Sigmoid colon (tissue), 6 donors: ENCODE measurements at regions not wholly inside any gene's neighbourhood (a gene's known extent, or its start where the extent isn't known, plus 50 kb on each side); places are given as distances from the start of the nearest gene placed in this dataset.

Experiments used
- DNase-seq: peaks from one replicate; pipeline ENCODE4 v3.0.0-alpha.2; 2019
- H3K27ac ChIP-seq, 4 donors: fragments of 200-600 bp; sonication (generic); one replicate each; pipeline ENCODE4 v1.5.1; 2016 to 2019; ENCODE audit warnings: mild to moderate bottlenecking in 1 of 4
- H3K27me3 ChIP-seq, 3 donors: fragments of 200-600 bp; sonication (generic); one replicate each; pipeline ENCODE4 v1.5.1; 2019; ENCODE audit warnings: mild to moderate bottlenecking in 1 of 3
- H3K36me3 ChIP-seq, 4 donors: fragments of 200-600 bp; sonication (generic); one replicate each; pipeline ENCODE4 v1.5.1; 2016 to 2019
- H3K4me1 ChIP-seq, 4 donors: fragments of 200-600 bp; sonication (generic); one replicate each; pipeline ENCODE4 v1.5.1; 2017 to 2019
- H3K4me3 ChIP-seq, 4 donors: fragments of 200-600 bp; sonication (generic); one replicate each; pipeline ENCODE4 v1.5.1; 2017 to 2019; ENCODE audit warnings: mild to moderate bottlenecking in 2 of 4, moderate library complexity in 1 of 4
- H3K9me3 ChIP-seq, 4 donors: fragments of 200-600 bp in 3 of 4; sonication (generic) in 3 of 4; one replicate each; pipeline versions ENCODE4 v1.5.1 to v1.6.1; 2013 to 2019
- EP300 ChIP-seq, 4 donors: sonication (generic); formaldehyde crosslinking; IDR thresholded peaks; one replicate each; pipeline ENCODE4 v1.6.1; 2017; ENCODE audit warnings: antibody characterized with exemption in 4 of 4
- POLR2A ChIP-seq, 2 donors: fragments of 450-650 bp; IDR thresholded peaks; one replicate each; pipeline ENCODE4 v1.6.1; 2016; ENCODE audit warnings: antibody characterized with exemption in 2 of 2, mild to moderate bottlenecking in 2 of 2, moderate library complexity in 2 of 2
- POLR2AphosphoS5 ChIP-seq, 4 donors: sonication (generic); formaldehyde crosslinking; IDR thresholded peaks; one replicate each; pipeline ENCODE4 v1.6.1; 2017; ENCODE audit warnings: antibody characterized with exemption in 4 of 4
- WGBS, 2 donors: extraction: QIAGEN DNeasy Blood & Tissue Kit; methylation state at CpG; one replicate each; pipeline ENCODE4 v1.1.7; 2013; 5-methylcytosine and 5-hydroxymethylcytosine counted together
- intact Hi-C: fragments of 100-400 bp; cut with DNase I; formaldehyde crosslinking; loops from one replicate; pipeline ENCODE4 v1.15.1; 2023
- TF ChIP-seq, protein P1 (sequence below), 4 experiments: fragments of 450-650 bp in 3 of 4; fragments of 200-600 bp in 1 of 4; IDR thresholded peaks; one replicate each; pipeline ENCODE4 v1.5.1; 2016 to 2019; ENCODE audit warnings: antibody characterized with exemption in 4 of 4, mild to moderate bottlenecking in 3 of 4, moderate library complexity in 2 of 4
- donor health status: healthy with polysubstance abuse.
- donor health status: healthy.

DNA sequence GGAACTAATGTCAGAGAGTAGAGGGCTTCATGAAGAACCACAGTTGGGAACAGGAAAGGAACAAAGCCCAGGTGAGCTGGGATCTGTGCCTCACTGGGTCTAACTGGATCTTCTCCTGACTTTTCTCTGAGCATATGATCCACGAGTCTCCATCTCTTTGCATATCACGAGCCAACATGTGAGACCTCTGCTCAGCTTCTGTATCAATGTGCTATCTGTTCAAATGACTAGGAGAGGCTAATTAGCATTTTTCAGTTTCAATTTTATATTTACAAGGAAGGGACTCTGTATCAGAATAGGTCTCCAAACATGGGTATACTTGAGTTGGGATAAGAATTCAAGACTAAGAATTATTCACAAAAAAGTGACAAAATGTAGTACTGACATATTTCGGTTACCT, 73.8 kb upstream of the SGCD start:
- WGBS, 2 donors: 79 to 89% methylated on average over 3 of the region's 3 CpGs
- DNase-seq: no peak
- Histone ChIP-seq H3K36me3 (no peaks in the 10 kb centered on the region), H3K27me3 (no peaks in the 10 kb centered on the region), H3K4me3 (no peak overlapping the region), H3K27ac (no peak overlapping the region), H3K9me3 (no peaks in the 10 kb centered on the region), H3K4me1 (no peaks in the 10 kb centered on the region)
- intact Hi-C loops: no loop called here
- TF ChIP-seq POLR2AphosphoS5 (IDR thresholded peaks at IDR 0.05) (no peak), POLR2A (IDR thresholded peaks at IDR 0.05) (no peak), EP300 (IDR thresholded peaks at IDR 0.05) (no peak)
- TF ChIP-seq, protein P1, sequence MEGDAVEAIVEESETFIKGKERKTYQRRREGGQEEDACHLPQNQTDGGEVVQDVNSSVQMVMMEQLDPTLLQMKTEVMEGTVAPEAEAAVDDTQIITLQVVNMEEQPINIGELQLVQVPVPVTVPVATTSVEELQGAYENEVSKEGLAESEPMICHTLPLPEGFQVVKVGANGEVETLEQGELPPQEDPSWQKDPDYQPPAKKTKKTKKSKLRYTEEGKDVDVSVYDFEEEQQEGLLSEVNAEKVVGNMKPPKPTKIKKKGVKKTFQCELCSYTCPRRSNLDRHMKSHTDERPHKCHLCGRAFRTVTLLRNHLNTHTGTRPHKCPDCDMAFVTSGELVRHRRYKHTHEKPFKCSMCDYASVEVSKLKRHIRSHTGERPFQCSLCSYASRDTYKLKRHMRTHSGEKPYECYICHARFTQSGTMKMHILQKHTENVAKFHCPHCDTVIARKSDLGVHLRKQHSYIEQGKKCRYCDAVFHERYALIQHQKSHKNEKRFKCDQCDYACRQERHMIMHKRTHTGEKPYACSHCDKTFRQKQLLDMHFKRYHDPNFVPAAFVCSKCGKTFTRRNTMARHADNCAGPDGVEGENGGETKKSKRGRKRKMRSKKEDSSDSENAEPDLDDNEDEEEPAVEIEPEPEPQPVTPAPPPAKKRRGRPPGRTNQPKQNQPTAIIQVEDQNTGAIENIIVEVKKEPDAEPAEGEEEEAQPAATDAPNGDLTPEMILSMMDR (IDR thresholded peaks at IDR 0.05): no peak

DNA sequence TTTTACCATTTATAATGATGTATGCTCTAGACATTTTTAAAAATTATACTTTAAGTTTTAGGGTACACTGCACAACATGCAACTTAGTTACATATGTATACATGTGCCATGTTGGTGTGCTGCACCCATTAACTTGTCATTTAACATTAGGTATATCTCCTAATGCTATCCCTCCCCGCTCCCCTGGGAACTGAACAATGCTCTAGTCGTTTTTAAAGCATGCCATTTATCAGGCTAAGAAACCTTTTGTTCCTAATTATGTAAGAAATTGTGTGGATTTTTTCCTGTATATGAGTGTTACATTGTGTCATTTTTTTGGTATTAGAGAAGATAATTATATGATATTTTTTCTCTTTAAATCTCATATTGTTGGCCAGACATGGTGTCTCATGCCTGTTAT, 72.8 kb upstream of the SGCD start:
- Histone ChIP-seq H3K4me1 (no peaks in the 10 kb centered on the region), H3K36me3 (no peaks in the 10 kb centered on the region), H3K27me3 (no peaks in the 10 kb centered on the region), H3K4me3 (no peak overlapping the region), H3K9me3 (no peaks in the 10 kb centered on the region), H3K27ac (no peak overlapping the region)
- TF ChIP-seq EP300 (IDR thresholded peaks at IDR 0.05): no peak
- TF ChIP-seq POLR2A (IDR thresholded peaks at IDR 0.05): no peak
- TF ChIP-seq POLR2AphosphoS5 (IDR thresholded peaks at IDR 0.05): no peak
- TF ChIP-seq, protein P1 (IDR thresholded peaks at IDR 0.05): no peak
- 38 to 44% methylated on average over 2 of the region's 2 CpGs for WGBS, 2 donors
- DNase-seq: no peak
- intact Hi-C loops: no loop called here

DNA sequence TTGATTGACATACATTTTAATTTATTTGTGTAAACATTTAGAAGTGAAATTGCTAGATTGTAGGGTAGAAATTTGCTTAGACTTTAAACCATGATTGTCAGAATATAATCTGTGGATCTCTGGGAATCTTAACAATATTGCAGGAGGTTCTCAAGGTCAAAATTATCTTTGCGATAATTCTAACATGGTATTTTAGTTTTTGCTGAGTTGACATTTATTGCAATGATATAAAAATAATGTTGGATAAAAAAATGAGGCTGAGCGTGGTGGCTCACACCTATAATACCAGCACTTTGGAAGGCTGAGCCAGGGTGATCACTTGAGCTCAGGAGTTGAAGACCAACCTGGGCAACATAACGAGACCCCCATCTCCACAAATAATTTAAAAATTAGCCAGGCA, 70.3 kb upstream of the SGCD start:
- no peak overlapping the region for H3K27ac ChIP-seq
- 85 to 94% methylated on average over 3 of the region's 3 CpGs for WGBS, 2 donors
- no peaks in the 10 kb centered on the region for H3K27me3 ChIP-seq
- no peaks in the 10 kb centered on the region for H3K4me1 ChIP-seq
- no peak overlapping the region for H3K4me3 ChIP-seq
- intact Hi-C loops: no loop called here
- TF ChIP-seq, protein P1 (IDR thresholded peaks at IDR 0.05): no peak
- no peak for TF ChIP-seq EP300 (IDR thresholded peaks at IDR 0.05)
- no peak for TF ChIP-seq POLR2A (IDR thresholded peaks at IDR 0.05)
- TF ChIP-seq POLR2AphosphoS5 (IDR thresholded peaks at IDR 0.05): no peak
- DNase-seq: no peak
- no peaks in the 10 kb centered on the region for H3K36me3 ChIP-seq
- no peaks in the 10 kb centered on the region for H3K9me3 ChIP-seq

DNA sequence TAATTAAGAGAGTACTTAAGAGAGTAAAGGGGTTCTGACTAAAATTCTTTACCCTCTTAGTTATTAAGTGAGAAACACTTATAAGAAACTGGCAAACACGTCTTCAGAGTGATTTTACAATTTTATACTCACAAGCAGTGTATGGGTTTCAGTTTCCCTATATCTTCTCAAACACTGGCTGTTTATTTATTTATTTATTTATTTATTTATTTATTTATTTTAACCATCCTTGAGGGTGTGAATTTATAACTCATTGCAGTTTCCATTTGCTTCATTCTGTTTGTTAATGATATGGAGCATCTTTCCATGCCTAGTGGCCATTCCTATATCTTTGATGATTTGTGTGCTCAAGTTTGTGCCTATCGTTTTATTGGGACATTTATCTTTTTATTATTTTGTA, 68.0 kb upstream of the SGCD start:
- no peak for DNase-seq
- Histone ChIP-seq H3K27me3 (no peaks in the 10 kb centered on the region), H3K4me1 (no peaks in the 10 kb centered on the region), H3K36me3 (no peaks in the 10 kb centered on the region), H3K27ac (no peak overlapping the region), H3K9me3 (no peaks in the 10 kb centered on the region), H3K4me3 (no peak overlapping the region)
- intact Hi-C loops: no loop called here
- TF ChIP-seq, protein P1 (IDR thresholded peaks at IDR 0.05): no peak
- WGBS, 2 donors: 49 to 83% methylated on average over 2 of the region's 2 CpGs

DNA sequence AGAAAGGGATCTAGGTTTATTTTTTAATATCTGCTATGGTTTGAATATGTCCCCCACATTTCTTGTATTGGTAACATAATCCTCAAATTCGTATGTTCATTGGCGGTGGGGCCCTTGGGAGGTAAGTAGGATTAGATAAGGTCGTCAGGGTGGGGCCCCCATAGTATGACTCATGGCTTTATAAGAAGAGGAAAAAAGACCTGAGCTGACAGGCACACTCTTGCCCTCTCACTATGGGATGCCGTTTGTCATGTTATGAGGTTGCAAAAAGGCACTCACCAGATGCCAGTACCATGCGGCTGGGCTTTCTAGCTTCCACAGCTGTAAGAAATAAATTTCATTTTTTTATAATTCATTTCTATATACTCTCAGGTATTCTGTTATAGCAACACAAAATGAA, 67.3 kb upstream of the SGCD start:
- no peak for TF ChIP-seq EP300 (IDR thresholded peaks at IDR 0.05)
- TF ChIP-seq, protein P1 (IDR thresholded peaks at IDR 0.05): no peak
- TF ChIP-seq POLR2A (IDR thresholded peaks at IDR 0.05): no peak
- no peak for TF ChIP-seq POLR2AphosphoS5 (IDR thresholded peaks at IDR 0.05)
- no peak overlapping the region for H3K27ac ChIP-seq
- no peaks in the 10 kb centered on the region for H3K4me1 ChIP-seq
- intact Hi-C loops: no loop called here
- no peak for DNase-seq
- H3K4me3 ChIP-seq: no peak overlapping the region
- H3K9me3 ChIP-seq: no peaks in the 10 kb centered on the region
- 43 to 61% methylated on average over 5 of the region's 5 CpGs for WGBS, 2 donors
- no peaks in the 10 kb centered on the region for H3K36me3 ChIP-seq
- H3K27me3 ChIP-seq: no peaks in the 10 kb centered on the region
